Lower leg skin (tissue), 3 donors: ENCODE measurements at regions not wholly inside any gene's neighbourhood (a gene's known extent, or its start where the extent isn't known, plus 50 kb on each side); places are given as distances from the start of the nearest gene placed in this dataset.

ENCODE experiments used
- POLR2A ChIP-seq, 2 donors: fragments of 450-650 bp; IDR thresholded peaks; one replicate each; pipeline ENCODE4 v1.6.1; 2016 to 2017; ENCODE audit warnings: antibody characterized with exemption in 2 of 2, mild to moderate bottlenecking in 1 of 2, moderate library complexity in 1 of 2
- TF ChIP-seq, protein P1 (sequence below), 3 donors: fragments of 450-650 bp; IDR thresholded peaks; one replicate each; pipeline ENCODE4 v1.5.1; 2016; ENCODE audit warnings: antibody characterized with exemption in 3 of 3, mild to moderate bottlenecking in 3 of 3, moderate library complexity in 2 of 3

DNA sequence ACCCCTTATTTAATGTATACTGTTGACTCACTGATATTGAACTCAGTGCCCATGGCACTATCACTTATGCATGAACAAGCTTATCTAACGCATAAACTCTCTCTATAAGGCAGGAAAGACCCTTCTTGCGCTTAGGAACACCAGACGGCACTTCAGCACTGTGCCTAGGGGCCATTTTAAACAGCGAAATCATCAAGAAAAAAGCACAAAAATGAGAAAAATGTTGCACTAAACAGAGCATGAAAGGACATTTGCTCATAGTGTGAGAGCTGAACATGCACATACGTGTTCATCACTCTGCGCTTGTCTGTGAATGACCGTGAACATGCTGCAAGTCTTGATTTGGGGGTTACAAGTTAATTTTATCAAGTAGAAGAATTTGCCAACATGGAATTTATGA lies 109.6 kb downstream of the WDR11 start:
- TF ChIP-seq, protein P1, sequence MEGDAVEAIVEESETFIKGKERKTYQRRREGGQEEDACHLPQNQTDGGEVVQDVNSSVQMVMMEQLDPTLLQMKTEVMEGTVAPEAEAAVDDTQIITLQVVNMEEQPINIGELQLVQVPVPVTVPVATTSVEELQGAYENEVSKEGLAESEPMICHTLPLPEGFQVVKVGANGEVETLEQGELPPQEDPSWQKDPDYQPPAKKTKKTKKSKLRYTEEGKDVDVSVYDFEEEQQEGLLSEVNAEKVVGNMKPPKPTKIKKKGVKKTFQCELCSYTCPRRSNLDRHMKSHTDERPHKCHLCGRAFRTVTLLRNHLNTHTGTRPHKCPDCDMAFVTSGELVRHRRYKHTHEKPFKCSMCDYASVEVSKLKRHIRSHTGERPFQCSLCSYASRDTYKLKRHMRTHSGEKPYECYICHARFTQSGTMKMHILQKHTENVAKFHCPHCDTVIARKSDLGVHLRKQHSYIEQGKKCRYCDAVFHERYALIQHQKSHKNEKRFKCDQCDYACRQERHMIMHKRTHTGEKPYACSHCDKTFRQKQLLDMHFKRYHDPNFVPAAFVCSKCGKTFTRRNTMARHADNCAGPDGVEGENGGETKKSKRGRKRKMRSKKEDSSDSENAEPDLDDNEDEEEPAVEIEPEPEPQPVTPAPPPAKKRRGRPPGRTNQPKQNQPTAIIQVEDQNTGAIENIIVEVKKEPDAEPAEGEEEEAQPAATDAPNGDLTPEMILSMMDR (IDR thresholded peaks at IDR 0.05) = no peak
- no peak for TF ChIP-seq POLR2A (IDR thresholded peaks at IDR 0.05)
